ENCODE measurements at regions not wholly inside any gene's neighbourhood (a gene's known extent, or its start where the extent isn't known, plus 50 kb on each side); places are given as distances from the start of the nearest gene placed in this dataset.

GRCh38 chr6:150537893-150538292 is 61.8 kb upstream of the PLEKHG1 start:
- TF ChIP-seq CTCF (IDR thresholded peaks at IDR 0.05) (no peak), YY1 (IDR thresholded peaks at IDR 0.05; ENCODE audit: low read depth) (no peak)

Measured in SK-N-SH (cell line).